Testis (tissue), 2 donors: ENCODE measurements at regions not wholly inside any gene's neighbourhood (a gene's known extent, or its start where the extent isn't known, plus 50 kb on each side); places are given as distances from the start of the nearest gene placed in this dataset.

Source experiments
- DNase-seq: peaks from one replicate; pipeline ENCODE4 v3.0.0-alpha.2; 2019
- H3K27ac ChIP-seq, 2 donors: fragments of 200-600 bp; sonication (generic); one replicate each; pipeline ENCODE4 v1.5.1; 2019
- H3K27me3 ChIP-seq: fragments of 200-600 bp; sonication (generic); one replicate; pipeline ENCODE4 v1.5.1; 2019
- H3K36me3 ChIP-seq: fragments of 200-600 bp; sonication (generic); one replicate; pipeline ENCODE4 v1.5.1; 2017; ENCODE audit warnings: low read depth; ENCODE audit errors: missing control alignments
- H3K4me1 ChIP-seq: fragments of 200-600 bp; sonication (generic); one replicate; pipeline ENCODE4 v1.5.1; 2019
- H3K4me3 ChIP-seq, 2 donors: fragments of 200-600 bp; sonication (generic); one replicate each; pipeline ENCODE4 v1.5.1; 2017 to 2019
- H3K9me3 ChIP-seq: fragments of 200-600 bp; sonication (generic); one replicate; pipeline ENCODE4 v1.5.1; 2017
- POLR2A ChIP-seq: fragments of 450-650 bp; IDR thresholded peaks from one replicate; pipeline ENCODE4 v1.6.1; 2017; ENCODE audit warnings: antibody characterized with exemption, mild to moderate bottlenecking, moderate library complexity
- WGBS, 2 donors: methylation state at CpG; one replicate each; pipeline ENCODE4 v1.1.5; 2018; 5-methylcytosine and 5-hydroxymethylcytosine counted together
- intact Hi-C: fragments of 100-400 bp; cut with DNase I; formaldehyde crosslinking; loops from one replicate; pipeline ENCODE4 v1.15.1; 2023; ENCODE audit warnings: low total_unique reads
- TF ChIP-seq, protein P1 (sequence below), 3 experiments: fragments of 450-650 bp in 2 of 3; fragments of 200-600 bp in 1 of 3; sonication (generic) in 1 of 3; IDR thresholded peaks; one replicate each; pipeline ENCODE4 v1.5.1; 2016 to 2019; ENCODE audit warnings: antibody characterized with exemption in 3 of 3, mild to moderate bottlenecking in 2 of 3, moderate library complexity in 1 of 3

DNA sequence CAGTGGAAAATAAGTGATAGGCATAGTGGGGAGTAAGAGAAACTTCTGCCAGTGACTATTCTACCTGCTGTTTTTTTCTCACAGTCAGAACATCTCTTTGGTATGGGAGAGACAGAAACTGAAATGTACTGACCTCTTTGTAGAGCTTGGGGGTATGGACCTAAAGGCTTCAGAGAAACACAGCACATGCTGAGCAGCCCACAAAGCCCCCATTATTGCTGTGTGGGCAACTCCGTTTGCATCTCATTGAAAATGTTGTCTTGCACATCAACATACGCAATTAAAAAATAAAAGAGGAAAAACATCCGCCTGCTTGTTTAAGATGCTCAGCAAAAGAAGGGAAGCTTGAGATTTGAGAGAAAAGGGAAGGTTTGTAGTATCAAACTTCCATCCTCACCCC, 443.4 kb upstream of the SEMA6D start:
- no peak overlapping the region for H3K4me3 ChIP-seq
- no peaks in the 10 kb centered on the region for H3K9me3 ChIP-seq
- H3K27me3 ChIP-seq, result no peaks in the 10 kb centered on the region
- H3K36me3 ChIP-seq, result no peaks in the 10 kb centered on the region
- H3K27ac ChIP-seq, result no peak overlapping the region
- H3K4me1 ChIP-seq, result no peaks in the 10 kb centered on the region
- no peak for TF ChIP-seq POLR2A
- TF ChIP-seq, protein P1, sequence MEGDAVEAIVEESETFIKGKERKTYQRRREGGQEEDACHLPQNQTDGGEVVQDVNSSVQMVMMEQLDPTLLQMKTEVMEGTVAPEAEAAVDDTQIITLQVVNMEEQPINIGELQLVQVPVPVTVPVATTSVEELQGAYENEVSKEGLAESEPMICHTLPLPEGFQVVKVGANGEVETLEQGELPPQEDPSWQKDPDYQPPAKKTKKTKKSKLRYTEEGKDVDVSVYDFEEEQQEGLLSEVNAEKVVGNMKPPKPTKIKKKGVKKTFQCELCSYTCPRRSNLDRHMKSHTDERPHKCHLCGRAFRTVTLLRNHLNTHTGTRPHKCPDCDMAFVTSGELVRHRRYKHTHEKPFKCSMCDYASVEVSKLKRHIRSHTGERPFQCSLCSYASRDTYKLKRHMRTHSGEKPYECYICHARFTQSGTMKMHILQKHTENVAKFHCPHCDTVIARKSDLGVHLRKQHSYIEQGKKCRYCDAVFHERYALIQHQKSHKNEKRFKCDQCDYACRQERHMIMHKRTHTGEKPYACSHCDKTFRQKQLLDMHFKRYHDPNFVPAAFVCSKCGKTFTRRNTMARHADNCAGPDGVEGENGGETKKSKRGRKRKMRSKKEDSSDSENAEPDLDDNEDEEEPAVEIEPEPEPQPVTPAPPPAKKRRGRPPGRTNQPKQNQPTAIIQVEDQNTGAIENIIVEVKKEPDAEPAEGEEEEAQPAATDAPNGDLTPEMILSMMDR (IDR thresholded peaks at IDR 0.05), result no peak
- WGBS, 2 donors, result 86 to 93% methylated on average over 3 of the region's 3 CpGs
- no peak for DNase-seq
- intact Hi-C loops, result no loop called here

DNA sequence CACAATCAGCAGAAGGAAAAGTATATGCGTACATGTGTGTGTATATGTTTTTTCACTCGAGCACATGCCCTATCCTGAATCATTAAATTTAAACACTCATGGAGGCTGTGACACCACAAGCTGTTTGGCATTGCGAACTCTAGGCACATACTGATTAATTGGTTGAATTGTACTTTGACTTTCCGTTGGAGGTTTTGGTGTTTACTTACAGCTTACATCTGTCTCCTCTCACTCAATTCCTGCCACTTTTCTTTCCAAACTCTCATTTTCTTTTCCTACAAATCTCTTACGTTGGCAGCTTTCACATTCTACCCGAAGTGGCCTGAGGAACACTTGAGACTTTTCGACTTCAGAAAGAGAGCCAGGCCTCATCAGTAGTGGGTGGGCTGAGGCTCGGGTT, 434.1 kb upstream of the SEMA6D start:
- intact Hi-C loops, result no loop called here
- DNase-seq, result no peak
- no peaks in the 10 kb centered on the region for H3K36me3 ChIP-seq
- no peaks in the 10 kb centered on the region for H3K27me3 ChIP-seq
- no peaks in the 10 kb centered on the region for H3K4me1 ChIP-seq
- H3K27ac ChIP-seq, result no peak overlapping the region
- no peak for TF ChIP-seq POLR2A
- TF ChIP-seq, protein P1 (IDR thresholded peaks at IDR 0.05), result no peak
- WGBS, 2 donors, result 85 to 89% methylated on average over 8 of the region's 8 CpGs
- no peak overlapping the region for H3K4me3 ChIP-seq
- H3K9me3 ChIP-seq, result no peaks in the 10 kb centered on the region

DNA sequence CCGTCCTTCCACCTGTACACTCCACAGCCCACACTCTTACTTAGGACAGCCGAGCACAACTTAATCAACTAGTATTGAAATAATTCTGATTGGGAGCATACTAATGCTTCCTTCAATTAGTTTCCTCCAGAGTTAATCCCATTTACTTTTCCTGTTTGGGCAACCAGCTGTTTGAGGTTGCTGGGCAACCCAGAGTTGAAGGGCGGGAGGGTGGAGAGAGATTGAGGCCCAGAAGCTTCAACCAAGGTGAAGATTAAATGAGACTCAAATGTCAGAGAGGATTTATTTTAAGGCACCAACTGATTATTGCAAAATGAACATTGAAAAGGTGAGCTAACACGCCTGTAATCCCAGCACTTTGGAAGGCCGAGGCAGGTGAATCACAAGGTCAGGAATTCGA, 428.5 kb upstream of the SEMA6D start:
- 91 to 95% methylated on average over 6 of the region's 6 CpGs for WGBS, 2 donors
- intact Hi-C loops, result no loop called here
- no peaks in the 10 kb centered on the region for H3K36me3 ChIP-seq
- DNase-seq, result no peak
- H3K27me3 ChIP-seq, result no peaks in the 10 kb centered on the region
- no peaks in the 10 kb centered on the region for H3K4me1 ChIP-seq
- H3K4me3 ChIP-seq, result no peak overlapping the region
- no peak for TF ChIP-seq POLR2A
- TF ChIP-seq, protein P1 (IDR thresholded peaks at IDR 0.05), result no peak
- no peak overlapping the region for H3K27ac ChIP-seq
- H3K9me3 ChIP-seq, result no peaks in the 10 kb centered on the region

DNA sequence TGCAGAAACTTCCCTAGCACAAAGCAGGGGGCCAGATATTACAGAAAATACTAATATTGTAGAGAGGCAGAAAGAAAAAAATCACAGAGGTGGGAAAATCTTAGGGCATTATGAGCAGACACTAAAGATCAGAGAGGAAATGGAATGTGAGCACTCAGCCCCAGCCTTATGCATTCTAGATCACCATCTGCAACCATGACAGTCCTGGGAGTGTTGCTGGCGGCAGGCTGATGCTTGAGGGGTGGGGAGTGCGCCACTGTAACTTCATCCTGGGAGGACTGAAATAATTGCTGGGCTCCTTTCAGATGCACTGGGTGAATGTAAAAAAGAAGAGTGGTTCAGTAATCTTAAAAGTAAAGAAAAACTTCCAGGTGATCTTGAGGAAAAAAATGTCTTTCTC, 427.6 kb upstream of the SEMA6D start:
- Histone ChIP-seq H3K4me1 (no peaks in the 10 kb centered on the region), H3K4me3 (no peak overlapping the region), H3K9me3 (no peaks in the 10 kb centered on the region), H3K36me3 (no peaks in the 10 kb centered on the region), H3K27ac (no peak overlapping the region), H3K27me3 (no peaks in the 10 kb centered on the region)
- DNase-seq, result no peak
- intact Hi-C loops, result no loop called here
- 95 to 100% methylated on average over 2 of the region's 2 CpGs for WGBS, 2 donors
- TF ChIP-seq, protein P1 (IDR thresholded peaks at IDR 0.05), result no peak
- no peak for TF ChIP-seq POLR2A

DNA sequence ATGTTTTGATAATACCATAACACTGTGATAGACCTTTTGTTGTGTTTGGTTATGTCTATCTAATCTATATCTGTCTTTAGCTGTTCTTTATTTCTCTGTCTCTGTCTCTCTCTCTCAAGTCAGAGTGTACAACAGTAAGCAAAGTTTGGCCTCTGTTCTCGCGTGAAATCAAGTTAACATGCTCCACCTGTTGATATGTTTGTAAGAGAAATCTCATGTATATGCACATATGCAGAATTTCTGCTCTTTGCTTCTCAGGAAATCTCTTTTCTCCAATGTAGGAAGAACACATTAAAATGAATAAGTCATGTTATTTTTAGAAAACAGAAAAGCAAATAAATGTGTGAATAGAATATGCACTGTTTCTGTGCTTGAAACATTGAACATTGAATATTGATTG, 425.5 kb upstream of the SEMA6D start:
- no peak for DNase-seq
- H3K36me3 ChIP-seq, result no peaks in the 10 kb centered on the region
- intact Hi-C loops, result no loop called here
- WGBS, 2 donors, result 47 to 48% methylated on average over 2 of the region's 2 CpGs
- no peaks in the 10 kb centered on the region for H3K4me1 ChIP-seq
- no peaks in the 10 kb centered on the region for H3K9me3 ChIP-seq
- H3K27ac ChIP-seq, result no peak overlapping the region
- no peak for TF ChIP-seq POLR2A
- TF ChIP-seq, protein P1 (IDR thresholded peaks at IDR 0.05), result no peak
- no peaks in the 10 kb centered on the region for H3K27me3 ChIP-seq
- H3K4me3 ChIP-seq, result no peak overlapping the region
